Activated CD4-positive, alpha-beta T cell treated with anti-CD3 and anti-CD28 coated beads, Interleukin-2, Interleukin-4, amounts not matched to agents 100 ng/mL and 50 ng/mL, durations not matched to agents 16 hours and 8 hours (primary cell): ENCODE measurements at regions not wholly inside any gene's neighbourhood (a gene's known extent, or its start where the extent isn't known, plus 50 kb on each side); places are given as distances from the start of the nearest gene placed in this dataset.

Source experiments
- DNase-seq: peaks from one replicate; pipeline ENCODE4 v3.0.0-alpha.2; 2020; ENCODE audit warnings: low spot score

DNA sequence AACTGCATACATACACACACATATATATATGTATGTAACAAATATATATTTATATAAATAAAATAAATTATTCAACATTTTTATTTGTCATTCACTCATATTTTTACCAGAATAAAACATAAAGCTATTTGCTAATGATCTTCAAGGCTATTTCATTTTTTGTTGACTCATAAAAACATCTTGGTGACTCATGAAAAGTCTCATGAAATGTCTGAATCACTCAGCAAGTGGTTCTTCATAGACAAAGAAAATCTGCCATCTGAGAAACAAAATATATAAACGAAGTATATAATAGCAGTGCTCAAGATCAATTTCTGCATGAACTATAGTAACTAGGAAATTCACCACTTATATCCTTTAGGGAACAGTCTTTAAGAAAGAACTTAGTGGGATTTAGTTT, 764.8 kb upstream of the FAT3 start:
- no peak for DNase-seq

DNA sequence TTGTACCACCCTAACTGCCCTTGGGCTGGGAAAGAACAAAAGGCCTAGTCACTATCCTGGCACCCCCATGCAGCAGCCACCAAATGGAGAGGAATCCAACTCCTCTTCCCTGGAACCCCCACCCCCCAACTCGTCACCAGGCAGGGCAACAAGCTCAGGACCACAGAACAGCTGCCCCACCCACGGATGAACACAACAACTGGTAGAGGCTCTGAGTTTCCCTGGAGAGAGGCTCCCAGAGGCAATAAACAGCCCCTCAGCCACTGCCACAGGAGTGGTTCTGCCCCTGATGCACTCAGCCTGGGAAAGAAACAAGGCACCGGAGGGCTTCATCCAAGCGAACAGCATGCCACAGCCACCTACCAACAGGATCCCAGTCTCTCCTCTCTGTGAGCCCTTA, 778.4 kb upstream of the FAT3 start:
- no peak for DNase-seq

DNA sequence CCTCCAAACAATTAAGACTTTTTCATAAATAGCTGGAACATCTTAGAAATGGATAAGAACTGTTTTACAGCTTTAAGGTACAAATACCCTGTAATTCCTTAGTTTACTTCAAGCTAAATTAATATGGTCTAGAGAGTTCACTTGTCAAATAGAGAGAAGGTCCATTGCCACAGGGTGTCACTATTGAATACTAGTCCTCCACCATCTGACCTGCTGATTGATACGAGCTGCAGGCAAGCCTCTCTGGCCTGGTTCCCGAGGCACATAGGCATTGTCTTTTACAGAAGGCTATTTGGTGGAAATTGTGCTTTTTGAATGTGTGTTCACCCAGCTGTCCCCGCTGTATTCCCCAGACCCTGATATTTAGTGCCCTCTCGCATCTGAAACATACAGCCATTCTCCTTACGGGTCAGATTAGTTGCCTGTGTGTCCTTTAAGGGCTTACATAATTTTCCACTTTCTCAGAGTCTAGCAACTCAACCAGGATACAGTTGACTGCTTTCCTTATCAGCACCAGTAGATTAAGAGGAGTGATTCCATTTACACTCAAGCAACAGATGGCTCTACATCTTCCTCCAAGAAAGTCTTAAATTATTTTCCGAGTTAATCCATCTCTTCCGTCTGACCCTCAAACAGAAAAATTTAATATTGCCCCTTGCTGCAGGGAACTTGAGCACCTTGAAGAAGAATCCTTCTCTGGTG, 788.8 kb upstream of the FAT3 start:
- DNase-seq = no peak

DNA sequence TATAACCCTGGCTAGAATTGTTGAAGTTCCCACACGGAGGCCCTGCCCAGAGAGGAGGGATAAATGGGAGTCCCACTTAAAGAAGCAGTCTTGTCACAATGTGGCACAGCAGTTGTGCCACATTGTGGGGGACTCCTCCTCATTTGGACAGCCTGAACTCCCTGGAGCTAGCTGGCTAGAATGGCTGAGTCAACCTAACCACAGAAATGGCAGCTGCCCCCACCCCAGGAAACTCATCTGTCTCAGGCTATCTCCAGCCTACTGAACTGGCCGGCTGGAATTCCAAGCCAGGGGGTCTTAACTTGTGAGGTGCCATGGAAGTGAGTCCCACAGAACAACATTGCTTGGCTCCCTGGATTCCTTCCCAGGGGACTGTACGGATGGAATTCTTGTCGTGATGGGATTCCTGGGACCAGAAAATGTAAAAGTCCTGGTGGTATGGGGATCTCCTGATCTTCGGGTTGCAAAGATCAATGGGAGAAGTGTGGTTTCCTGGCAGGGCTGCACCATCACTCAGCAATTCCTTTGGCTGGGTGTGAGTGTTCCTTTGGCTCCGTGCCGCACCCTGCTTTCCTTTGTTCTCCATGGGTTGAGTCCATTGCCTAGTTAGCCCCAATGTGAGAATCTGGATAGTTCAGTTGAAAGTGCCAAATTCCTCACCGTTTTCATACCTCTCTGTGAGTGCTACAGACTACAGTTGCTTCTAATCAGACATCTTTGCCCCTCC, 791.2 kb upstream of the FAT3 start:
- no peak for DNase-seq

DNA sequence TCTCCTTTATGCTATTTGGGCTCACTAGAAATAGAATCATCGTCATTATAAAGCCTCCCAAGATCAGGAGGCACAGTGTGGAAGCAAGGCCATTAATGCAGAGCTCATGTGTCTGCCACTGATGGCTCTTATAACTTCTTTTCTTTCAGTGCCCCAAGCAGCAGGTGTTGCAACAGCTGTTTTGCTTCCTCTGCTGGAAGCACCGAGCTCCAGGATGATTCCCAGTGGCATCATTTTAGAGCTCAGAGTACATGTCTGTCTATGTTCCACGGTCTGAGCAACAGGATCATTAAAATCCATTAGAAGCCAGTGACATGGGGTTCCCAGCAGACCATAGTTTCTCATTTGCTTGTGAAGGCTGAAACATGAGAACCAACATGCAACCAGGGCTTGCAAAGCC, 803.0 kb upstream of the FAT3 start:
- no peak for DNase-seq

DNA sequence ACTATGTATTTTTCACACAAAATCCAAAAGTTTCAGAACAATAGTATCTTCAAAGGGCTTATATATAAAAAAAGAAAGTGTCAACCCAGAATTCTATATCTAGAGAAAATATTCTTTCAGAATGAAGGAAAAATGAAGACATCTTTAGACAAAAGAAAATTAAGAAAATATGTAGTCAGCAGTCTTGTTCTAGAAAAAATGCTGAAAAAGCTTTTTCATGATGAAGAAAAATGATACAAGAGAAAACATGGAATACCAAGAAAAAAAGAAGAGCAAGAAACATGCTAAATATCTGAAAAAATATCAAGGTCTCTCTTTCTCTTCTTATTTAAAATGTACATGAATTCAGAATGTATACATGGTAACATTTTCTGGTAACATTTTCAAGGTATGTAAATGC, 816.8 kb upstream of the FAT3 start:
- DNase-seq = no peak

DNA sequence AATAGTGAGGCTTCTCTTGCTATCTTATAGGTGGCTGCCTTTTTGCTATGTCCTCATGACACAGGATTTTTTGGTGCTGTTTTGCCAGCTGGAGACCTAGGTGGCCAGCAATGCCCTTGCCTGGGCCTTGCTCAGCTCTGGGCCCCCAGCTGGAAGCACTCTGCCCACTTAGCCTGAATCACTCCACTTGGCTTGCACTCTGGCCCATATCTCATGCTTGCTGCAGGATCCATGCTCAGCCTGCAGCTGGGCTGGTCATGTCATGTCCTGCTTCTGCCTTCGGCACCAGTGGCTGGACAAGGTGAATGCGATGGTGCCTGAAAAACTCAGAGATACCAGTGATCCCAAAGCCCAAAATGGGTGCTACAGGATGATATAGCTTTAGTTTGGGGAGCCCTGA, 818.6 kb upstream of the FAT3 start:
- DNase-seq = no peak

DNA sequence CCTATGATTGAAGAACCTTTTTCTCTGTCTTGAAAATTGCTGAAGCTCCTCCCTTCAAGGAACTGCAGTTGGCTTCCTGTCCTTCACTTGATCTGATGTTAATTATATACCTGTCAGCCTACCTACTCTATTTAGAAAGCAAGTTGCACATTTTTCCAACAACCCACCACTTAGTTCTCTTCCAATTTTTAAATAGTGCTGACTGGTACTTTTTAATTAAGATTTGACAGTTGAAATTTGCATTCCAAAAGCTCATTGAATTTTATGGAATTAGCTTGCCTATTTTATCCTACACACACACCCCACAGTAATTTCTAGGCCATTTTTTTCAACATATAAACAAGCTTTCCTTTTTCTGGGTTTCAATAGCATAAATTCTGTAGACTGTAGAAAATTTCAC, 820.3 kb upstream of the FAT3 start:
- DNase-seq = no peak

DNA sequence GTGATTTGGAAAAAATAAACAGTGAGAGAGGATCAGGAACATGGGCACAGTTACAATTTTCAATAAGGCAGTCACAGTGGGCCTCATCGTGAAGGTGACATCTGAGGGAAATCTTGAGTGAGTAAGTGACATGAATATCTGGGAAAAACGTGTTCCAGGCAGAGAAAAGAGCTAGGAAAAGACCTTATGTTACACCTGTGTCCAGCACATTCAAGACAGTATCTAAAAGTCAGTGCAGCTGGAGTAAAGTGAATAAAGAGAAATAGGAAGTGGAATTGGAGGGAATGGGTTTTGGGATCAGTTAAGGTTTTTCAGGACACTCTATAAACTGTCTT, 827.5 kb upstream of the FAT3 start:
- DNase-seq = no peak

DNA sequence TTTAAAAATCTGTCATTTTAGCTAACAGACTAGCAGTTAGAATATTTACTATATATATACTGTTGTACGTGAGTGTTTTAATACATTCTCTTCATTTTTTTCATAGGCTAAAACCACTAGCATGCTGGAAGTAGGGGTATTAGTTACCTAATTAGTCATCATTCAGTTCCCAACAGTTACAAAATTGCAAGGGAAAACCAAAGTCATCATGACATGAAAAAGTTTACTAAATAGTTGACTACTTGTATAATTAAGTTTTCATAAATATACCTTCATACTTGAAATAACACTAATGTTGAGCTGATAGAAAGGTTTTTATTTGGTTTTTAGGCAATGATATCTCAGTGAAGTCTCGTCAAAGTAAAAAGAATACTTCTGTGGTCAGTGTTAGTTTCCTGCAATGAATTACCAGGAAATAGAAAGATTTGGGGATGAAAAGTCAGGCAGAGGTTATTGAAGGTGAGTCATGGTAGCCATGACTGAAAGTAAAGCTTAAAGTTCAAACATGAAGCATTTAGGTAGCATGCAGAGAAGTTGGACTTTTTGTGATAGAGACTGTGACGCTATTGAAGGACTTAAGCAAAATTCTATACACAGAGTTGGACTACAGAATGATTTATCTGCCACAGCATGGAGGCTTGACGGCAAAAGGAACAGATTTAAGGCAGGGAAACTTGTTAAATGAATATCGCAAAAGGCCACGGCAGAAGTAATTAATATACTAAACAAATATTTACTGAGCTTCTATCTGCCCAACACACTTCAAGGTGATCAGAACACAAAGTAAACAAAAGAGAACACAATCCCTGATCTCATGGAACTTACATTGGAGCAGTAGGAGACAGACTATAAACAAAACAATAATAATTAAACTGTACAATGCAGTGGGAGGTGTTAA, 828.1 kb upstream of the FAT3 start:
- DNase-seq = peak; percentile 3

DNA sequence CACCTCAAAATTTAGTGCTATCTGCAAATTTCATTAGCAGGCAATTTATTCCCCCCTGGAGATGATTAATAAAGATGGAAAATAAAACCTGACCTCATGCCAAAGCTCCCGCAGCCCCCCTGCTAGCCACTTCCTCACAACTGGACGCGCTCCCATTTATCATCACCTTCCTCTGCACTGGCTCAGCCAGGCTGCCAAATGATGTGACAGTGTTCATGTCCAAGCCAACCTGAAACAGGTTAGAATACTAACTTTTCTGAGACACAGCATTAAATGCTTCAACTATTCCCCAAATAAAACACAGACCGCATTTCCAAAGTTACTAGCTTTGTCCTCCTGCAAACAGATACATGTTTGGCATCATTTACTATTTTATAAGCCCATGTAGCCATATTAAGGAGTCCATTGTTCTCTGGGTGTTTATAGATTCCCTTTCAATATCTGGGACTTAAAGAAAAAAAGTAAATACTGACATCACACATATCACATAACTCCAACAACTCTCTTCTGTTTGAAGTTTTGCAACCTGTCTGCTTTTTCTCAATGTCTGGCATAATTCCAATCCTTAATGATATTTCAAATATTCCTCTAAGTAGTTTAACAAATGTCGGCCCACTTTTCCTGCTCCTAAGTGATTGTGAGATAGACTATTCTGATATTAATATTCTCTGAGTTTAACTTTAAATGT, 829.7 kb upstream of the FAT3 start:
- no peak for DNase-seq

DNA sequence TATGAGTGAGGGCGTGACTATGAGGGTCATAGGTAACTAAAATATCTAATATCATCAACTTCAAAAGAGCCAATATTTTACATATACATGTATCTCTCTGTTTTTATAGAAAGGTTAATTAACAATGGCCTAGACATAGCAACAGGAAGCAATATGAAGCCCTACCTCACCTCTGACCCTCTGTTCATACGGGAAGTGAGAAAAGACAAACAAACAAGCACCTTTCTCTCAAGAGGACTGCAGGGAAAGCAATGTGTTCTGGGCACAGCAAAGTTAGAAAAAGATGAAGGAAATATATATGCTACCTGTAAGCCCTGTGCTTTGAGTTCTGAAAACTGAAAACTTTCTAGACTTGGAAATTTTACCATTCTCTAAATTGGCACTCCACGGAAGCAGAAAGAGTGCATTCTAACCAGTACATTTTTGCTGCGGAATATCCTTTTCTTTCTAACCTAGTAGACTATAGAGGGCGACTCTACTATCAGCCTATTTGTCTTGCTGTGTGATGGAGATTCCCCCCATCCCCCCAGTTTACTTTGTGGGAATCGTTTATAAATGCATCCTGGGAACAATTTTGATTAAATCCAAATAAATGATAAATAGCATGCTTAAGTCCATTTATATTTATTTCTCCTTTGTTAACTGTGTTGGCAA, 830.4 kb upstream of the FAT3 start:
- no peak for DNase-seq

DNA sequence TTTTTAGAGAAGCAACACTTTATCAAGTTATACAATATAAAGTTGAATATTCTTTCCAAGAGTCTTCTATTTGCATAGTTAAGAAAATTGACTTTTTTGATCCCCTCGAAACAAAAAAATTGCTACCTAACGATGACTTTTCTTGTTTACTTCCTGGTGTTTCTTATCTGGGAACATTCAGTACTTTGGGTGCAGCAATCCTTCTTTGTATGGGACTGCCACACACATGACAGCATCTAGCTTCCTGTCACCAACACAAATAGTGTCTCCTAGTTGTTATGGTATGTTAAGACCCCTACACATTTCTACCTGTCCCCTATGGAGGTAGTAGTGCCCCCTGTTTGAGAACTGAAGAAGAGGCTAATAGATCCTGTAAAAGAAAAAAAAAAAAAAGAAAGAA, 841.7 kb upstream of the FAT3 start:
- no peak for DNase-seq

DNA sequence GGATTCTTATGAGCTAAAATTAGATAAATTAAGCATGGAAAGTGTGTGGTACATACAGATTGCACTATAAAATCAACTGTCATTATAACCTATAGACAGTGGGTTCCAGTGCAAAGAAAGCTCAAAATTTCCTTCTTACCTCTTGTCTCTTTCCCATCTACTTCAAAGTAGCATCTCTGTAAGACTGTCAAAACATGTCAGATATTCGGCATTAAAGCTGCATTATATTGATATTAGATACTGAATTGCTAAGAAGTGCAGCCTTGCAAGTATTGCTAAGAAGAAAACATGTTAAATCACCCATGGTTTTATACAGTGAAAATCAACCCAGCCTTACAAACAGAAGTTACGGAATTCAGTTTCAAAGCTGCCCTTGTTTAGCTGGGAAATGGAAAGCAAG, 849.8 kb upstream of the FAT3 start:
- DNase-seq = no peak

DNA sequence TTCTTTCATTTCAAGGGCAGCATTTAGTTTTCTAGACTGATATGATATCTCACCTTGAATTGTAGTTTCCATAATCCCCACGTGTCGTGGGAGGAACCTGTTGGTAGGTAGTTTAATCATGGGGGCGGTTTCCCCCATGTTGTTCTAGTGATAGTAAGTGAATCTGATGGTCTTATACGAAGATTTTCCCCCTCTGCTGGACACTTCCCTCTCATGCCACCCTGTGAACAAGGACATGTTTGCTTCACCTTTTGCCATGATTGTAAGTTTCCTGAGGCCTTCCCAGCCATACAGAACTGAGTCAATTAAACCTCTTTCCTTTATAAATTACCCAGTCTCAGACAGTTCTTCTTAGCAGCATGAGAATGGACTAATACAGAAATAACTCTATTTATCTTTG, 851.1 kb upstream of the FAT3 start:
- no peak for DNase-seq

DNA sequence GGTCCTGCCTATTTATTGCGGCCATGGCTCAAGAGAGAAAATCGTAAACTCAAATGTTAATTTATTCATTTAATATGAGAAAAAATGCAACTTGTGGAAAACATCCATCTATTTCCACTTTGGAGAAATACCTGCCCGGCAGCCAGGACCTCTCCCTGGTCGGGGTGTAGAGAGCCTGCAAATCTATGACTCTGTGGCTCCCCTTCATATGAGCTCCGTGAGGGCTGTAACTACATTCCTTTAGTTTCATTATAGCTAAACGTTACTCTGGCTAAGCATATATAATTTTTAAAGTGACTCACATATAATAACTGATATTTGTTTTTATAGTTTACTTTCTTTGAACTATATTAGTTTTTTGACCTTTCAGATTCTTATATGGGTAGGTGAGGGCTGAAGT, 857.8 kb upstream of the FAT3 start:
- no peak for DNase-seq

DNA sequence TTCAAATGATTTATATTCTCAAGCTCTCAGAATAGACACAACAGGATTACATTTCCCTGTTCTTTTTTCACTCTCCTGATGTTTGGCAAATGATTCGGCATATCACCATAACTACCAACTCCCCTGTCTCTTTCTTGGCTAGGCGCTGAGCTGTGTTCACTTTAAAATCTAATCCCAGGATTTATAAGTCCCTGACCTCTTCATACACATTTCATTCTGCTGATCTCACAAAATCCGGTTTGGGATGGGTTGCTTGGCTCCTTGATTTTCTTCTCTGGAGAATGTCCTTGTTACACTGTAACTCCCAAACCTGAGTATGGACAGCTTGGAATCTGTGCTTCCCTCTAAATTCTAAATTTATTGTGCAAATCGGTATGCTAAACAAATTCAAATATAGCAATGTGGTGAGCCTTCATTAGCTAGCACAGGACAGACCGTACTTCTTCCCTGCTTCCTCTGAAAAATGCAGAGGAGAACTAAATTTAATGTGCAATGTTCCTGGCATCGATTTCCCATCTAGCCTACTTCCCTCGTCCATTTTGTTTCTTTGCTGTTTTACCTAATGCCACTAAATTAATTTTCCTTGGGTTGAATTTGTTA, 858.5 kb upstream of the FAT3 start:
- no peak for DNase-seq

DNA sequence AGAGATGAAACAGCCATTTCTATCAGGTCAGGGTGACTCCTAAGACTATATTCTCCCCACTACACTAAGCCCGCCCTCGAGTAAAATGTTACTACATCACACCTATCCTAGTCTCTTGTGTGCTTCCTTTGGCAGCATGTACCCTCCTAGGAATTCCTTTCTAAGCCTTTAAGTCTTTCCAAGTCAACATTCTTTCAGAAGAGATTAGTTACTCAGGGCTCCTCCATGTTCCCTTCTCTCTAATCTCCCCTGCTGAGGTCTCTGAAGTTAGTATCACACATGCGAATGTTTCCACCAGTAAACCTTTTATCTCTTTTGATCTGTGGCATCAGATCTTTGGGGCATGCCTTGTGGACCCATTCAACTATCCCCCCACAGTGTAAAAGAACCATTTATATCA, 873.7 kb upstream of the FAT3 start:
- no peak for DNase-seq

DNA sequence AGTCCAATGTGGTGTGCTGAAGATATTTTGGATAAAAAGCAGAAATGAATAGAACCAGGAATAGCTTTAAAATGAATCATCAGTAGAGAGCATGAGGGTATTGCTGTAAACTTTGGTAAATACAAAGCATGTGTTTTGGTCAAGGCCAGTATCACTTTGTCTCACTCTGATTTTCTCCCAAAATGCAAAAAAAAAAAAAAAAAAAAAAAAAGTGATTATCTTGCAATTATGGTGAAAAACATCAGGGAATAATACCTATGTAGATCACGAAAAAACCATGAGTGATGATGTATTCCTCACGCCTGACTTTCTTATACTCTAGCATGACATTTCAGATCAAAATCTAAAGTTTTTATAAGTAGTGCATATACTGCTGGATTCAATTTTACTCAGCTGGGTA, 897.9 kb upstream of the FAT3 start:
- DNase-seq = no peak

DNA sequence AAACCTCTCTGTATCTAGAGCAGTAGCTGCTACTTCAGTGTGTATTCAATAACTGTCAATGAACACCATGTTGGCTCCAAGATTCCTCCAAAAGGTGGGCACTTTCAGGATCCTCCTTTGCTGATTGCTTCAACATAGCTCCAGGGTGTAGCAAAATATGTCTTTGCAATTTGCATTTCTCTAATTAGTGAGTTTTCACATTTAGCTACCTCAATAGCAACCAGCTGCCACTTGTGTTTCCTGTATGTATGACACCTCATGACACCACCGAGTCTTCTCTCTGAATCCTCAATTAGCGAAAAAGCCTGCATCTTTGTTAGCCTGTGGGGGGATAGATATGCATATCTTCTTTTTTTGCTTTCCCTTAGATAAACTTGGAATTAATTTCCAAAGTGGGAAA, 898.3 kb upstream of the FAT3 start:
- no peak for DNase-seq

DNA sequence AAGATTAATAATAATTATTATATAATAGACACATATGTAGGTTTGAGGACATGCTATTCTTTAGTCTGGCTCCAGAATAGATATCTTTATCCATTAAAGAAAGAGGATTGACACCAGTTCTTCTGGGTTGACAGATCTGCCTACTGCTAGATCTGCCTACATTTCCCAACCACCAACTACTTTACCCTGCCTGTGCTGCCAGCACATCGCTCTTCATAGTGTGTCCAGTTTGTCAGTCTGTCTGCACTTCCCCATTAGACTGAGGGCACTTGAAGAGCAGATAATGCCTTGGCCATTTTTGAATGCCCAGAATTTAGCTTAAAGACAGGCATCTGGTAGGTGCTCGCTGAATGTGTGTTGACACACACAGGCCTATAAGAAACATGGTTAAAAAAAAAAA, 910.1 kb upstream of the FAT3 start:
- DNase-seq = no peak

DNA sequence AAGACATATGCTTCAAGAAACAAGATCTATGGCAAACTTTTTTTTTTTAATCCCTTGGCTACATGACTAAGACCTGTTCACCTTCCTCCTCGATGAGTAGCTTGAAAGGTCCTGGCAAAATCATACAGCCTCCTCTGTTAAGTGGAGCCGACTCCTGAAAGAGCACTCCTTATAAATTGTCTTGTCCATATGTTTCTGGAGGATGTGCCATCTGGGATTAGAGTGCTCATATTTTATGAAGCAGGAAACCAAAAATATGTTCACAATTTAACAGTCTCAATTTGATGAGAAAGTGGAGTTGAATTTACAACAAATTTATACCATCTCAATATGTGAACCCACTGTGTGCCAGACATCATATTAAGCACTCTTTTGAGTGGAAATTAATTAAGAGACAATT, 912.1 kb upstream of the FAT3 start:
- DNase-seq = no peak
